ENCODE measurements at regions not wholly inside any gene's neighbourhood (a gene's known extent, or its start where the extent isn't known, plus 50 kb on each side); places are given as distances from the start of the nearest gene placed in this dataset.
"Not testable (repeated sequence)": the region's sequence is repeated elsewhere in the genome, so short reads cannot be mapped to it uniquely, and the experiment has no call there.

GRCh38 chr5:99156688-99157087 is 227.9 kb upstream of the CHD1 start:
- Histone ChIP-seq H4K20me1 (ENCODE audit: insufficient read depth) (no peaks in the 10 kb centered on the region), H3K27me3 (ENCODE audit: insufficient read depth, low read length) (no peaks in the 10 kb centered on the region; the same call in none of the 2 replicates), H2AFZ (ENCODE audit: low read depth, low read length, poor library complexity, severe bottlenecking) (no peak overlapping the region), H3K27ac (ENCODE audit: low read depth, low read length) (no peak overlapping the region), H3K4me3 (replicated peaks in 1 of 2; ENCODE audit: low read depth in 1 of 2, low read length in 2 of 2) (no peak overlapping the region), H3K36me3 (ENCODE audit: control insufficient read depth in 1 of 2, insufficient read depth in 2 of 2, low read length in 2 of 2) (no peaks in the 10 kb centered on the region), H3K4me2 (ENCODE audit: low read length) (no peak overlapping the region), H3K9me3 (ENCODE audit: control insufficient read depth in 1 of 2, insufficient read depth in 1 of 2, low read depth in 1 of 2, low read length in 2 of 2) (no peaks in the 10 kb centered on the region), H3K79me2 (ENCODE audit: insufficient read depth, low read length) (no peaks in the 10 kb centered on the region), H3K9me2 (ENCODE audit: insufficient read depth) (no peaks in the 10 kb centered on the region), H3K4me1 (ENCODE audit: control insufficient read depth in 1 of 2, insufficient read depth in 2 of 2, low read length in 2 of 2) (no peaks in the 10 kb centered on the region), H3K9ac (ENCODE audit: low read length) (no peak overlapping the region)
- POLR2A ChIA-PET = no interaction called here
- no peak for DNase-seq (ENCODE audit: low read depth, low spot score)
- RAD21 ChIA-PET (ENCODE audit: low non-redundant PET in 1 of 2, low total read pairs in 2 of 2, uncharacterized antibody in 2 of 2, unreplicated experiment in 2 of 2) = no interaction called here
- no peak for ATAC-seq
- BruUV-seq (replicated peaks) = no TSS peak
- CTCF ChIA-PET = interaction anchor here (1.6 kb wide), 1 partner anchor 12 kb away, joined by 5 read pairs; no protein-coding TSS in a partner anchor
- TF ChIP-seq FOSL1 (IDR thresholded peaks at IDR 0.05; ENCODE audit: low read depth) (no peak), ZFX (IDR thresholded peaks at IDR 0.05) (no peak), REST (IDR thresholded peaks at IDR 0.05; ENCODE audit: low read depth) (no peak), EZH2phosphoT487 (IDR thresholded peaks at IDR 0.05; ENCODE audit: borderline replicate concordance) (no peak)
- intact Hi-C loops (cut with micrococcal nuclease) = no loop called here

GRCh38 chr5:99143283-99143795 is 214.5 kb upstream of the CHD1 start:
- H3K9me3 ChIP-seq (ENCODE audit: control insufficient read depth in 1 of 2, insufficient read depth in 1 of 2, low read depth in 1 of 2, low read length in 2 of 2); ATAC-seq; H3K4me1 ChIP-seq (ENCODE audit: control insufficient read depth in 1 of 2, insufficient read depth in 2 of 2, low read length in 2 of 2); POLR2A ChIA-PET; BruUV-seq (replicated peaks); H3K9me2 ChIP-seq (ENCODE audit: insufficient read depth); intact Hi-C loops (cut with micrococcal nuclease); H3K27ac ChIP-seq (ENCODE audit: low read depth, low read length); H3K9ac ChIP-seq (ENCODE audit: low read length); H3K4me2 ChIP-seq (ENCODE audit: low read length); H3K79me2 ChIP-seq (ENCODE audit: insufficient read depth, low read length); DNase-seq (ENCODE audit: low read depth, low spot score); H3K4me3 ChIP-seq (replicated peaks in 1 of 2; ENCODE audit: low read depth in 1 of 2, low read length in 2 of 2); H4K20me1 ChIP-seq (ENCODE audit: insufficient read depth); H3K27me3 ChIP-seq (ENCODE audit: insufficient read depth, low read length); CTCF ChIA-PET; H3K36me3 ChIP-seq (ENCODE audit: control insufficient read depth in 1 of 2, insufficient read depth in 2 of 2, low read length in 2 of 2); H2AFZ ChIP-seq (ENCODE audit: low read depth, low read length, poor library complexity, severe bottlenecking); RAD21 ChIA-PET (ENCODE audit: low non-redundant PET in 1 of 2, low total read pairs in 2 of 2, uncharacterized antibody in 2 of 2, unreplicated experiment in 2 of 2): not testable (repeated sequence)
